NCI-H345 (cell line): ENCODE measurements at regions not wholly inside any gene's neighbourhood (a gene's known extent, or its start where the extent isn't known, plus 50 kb on each side); places are given as distances from the start of the nearest gene placed in this dataset.

Source experiments
- DNase-seq: peaks from one replicate; lab custom pipeline; 2025; lab: John Stamatoyannopoulos, UW

DNA sequence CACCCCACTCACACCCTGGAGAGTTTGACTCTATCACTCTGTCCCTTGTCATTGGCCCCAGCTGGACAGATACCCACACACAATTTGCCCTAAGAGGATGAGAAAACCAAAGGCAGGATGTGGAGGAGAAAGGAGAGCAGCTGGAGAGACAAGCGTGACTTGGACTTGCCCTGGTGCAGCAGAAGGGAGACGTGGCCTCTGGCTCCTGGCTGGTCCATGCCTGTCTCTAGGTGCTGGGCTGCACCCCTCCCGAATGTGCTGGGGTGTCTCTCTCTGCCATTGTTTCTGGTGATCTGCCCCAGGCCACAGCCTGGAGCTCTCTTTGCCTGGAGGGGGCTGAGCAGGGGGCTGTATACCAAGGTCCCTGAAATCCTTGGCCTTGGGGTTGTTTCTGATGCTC lies 88.7 kb upstream of the HDAC4 start:
- DNase-seq = no peak

GRCh38 chr2:239488125-239488524 lies 87.3 kb upstream of the HDAC4 start:
- no peak for DNase-seq

- DNase-seq = no peak
These were observed 86.5 kb upstream of the HDAC4 start for GRCh38 chr2:239487272-239487671.

DNA sequence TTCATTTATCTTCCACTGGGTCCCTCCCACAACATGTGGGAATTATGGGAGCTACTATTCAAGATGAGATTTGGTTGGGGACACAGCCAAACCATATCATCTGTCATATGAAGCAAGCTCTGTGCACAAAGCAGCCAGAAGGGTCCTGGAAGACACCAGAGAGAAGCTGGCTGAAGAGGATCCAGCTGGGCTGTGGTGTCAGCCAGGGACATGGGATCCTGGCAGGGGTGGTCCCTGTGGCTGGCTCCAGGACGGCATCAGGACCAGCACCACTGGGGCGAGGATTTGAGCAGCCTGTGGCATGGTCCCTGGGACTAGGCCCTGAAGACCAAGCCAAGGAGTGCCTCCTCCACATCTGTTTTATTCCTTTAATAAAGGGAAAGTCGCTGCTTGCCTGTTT lies 84.8 kb upstream of the HDAC4 start:
- no peak for DNase-seq

- DNase-seq = no peak
These were observed 83.9 kb upstream of the HDAC4 start for GRCh38 chr2:239484571-239485355.

DNA sequence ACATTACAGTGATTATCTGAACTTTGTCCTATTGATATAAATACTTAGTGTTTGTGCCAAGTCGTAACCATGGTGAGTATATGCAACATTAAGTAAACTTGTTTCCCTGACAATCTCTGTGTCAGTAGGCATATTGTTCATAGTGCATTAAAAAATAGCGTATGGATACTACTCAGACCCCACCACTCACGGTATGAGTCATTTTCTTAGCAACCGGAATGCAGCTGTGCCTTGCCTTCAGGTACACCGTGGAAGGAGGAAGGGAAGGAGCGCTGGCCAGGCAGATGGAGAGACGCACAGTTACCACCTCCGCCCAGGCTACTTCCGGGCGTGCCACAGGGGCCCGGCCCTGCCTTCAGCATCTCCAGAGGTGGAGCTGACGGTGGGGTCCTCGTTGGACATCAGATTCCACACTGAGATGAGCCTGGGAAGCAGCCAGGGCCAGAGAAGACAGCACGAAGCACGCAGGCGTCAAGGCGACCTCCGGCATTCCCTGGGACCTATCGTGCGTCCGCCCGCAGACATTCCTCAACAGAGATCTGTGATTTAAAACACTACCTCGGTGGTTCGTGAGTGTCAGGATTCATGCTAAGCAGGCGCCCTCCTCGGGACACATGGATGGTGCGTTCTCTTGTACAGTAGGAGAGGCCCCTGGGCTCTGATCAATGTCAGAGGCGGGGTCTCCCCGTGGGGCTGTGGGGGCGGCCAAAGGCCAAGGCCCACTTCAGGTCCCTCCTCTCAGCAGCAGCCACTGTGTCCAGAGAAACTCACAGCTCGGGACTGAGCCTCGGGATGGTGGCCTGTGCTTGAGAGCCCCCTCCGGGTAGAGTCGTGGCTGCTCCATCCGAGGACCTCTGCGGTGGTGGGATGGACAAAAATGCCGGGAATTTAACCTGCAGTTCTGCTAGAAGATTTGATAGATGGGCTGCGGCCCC lies 82.2 kb upstream of the HDAC4 start:
- DNase-seq = no peak

DNA sequence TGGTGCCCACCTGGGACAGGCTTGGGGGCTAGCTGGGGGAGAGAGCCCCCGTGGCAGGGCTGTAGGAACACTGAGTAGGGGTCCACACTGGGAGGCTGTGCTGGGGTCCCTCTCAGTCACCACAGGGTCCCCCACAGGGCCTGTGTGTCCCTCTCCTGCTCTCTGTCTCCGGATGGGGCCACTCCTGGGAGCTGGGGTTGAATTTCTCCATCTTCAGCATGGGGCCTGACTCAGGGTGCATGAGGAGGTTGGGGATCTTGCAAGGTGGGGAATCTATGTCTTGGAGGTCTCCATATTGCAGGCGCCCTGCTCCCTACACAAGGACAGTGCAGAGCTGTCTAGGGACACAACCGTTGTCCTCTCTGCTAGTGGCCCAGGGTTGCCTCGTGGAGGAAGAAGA lies 78.7 kb upstream of the HDAC4 start:
- no peak for DNase-seq

DNA sequence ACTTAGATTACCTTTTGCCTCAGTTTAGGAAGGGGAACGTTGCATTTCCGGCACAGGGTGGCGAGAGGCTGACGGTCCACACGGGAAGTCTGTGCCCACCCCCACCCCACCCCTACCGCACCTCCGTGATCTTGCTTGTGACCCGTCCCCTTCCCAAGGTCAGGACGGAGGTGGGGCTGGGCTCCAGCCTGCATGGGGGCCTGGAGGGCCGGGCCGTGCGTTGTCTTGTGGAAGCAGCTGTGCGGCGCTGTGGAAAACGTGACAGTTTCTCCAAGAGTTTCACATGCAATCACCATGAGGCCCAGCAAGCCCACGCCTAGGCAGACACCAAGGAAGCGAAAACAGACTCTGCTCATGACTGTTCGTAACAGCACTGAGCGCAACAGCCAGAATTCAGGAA lies 76.8 kb upstream of the HDAC4 start:
- no peak for DNase-seq

DNA sequence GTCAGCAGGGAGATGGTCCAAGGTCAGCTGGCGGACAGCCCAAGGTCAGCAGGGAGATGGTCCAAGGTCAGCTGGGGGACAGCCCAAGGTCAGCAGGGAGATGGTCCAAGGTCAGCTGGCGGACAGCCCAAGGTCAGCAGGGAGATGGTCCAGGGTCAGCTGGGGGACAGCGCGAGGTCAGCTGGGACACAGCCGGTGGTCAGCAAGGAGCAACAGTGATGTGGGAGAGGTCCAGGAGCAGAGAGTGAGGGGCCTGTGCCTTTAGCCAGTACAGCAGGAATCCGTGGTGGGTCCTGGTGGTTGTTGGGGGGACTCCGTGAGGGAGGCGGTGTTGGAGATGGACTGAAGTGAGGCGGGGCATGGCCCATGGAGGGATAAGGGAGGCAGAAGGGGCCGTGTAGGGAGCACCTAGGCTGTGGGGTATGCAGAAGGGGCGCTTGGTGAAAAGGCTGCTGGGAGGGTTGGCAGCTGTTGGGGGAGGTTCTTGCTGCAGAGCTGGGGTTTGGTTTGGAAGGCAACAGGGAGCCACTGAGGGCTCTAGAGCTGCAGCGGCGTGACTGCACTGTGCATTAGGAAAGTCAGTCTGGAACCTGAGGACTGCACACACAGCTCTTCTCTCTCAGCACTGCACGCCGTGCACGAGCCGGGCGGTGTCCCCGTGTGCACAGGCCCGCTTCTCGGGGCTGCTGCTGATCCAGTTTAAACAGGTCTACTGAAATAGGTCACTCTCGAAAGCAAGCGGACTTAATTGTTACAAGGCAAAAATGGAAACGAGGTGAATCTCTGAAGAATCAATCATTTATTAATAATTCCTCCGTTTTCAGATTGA lies 76.2 kb upstream of the HDAC4 start:
- no peak for DNase-seq

DNA sequence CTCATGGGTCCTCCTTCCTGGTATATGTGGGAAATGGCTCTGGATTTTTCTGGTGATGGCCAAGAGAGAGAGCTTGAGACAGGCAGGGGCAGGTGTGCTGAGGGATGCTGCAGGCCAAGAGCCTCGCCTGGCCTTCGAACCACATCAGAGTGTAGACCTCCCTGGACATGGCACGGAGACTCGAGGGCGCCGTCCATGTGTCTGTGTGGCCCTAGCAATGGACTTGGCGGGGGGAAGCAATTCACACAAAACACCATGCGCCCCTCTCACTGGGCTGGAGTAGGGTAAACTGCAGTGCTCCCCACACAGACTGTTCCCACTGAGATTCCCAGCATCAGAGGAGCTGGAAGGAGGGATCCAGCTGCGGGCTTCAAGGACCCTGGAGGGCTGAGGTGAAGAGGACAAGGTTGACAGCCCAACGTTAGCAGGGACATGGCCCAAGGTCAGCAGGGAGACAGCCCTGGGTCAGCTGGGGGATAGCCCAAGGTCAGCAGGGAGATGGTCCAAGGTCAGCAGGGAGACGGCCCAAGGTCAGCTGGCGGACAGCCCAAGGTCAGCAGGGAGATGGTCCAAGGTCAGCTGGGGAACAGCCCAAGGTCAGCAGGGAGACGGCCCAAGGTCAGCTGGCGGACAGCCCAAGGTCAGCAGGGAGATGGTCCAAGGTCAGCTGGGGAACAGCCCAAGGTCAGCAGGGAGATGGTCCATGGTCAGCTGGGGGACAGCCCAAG lies 75.4 kb upstream of the HDAC4 start:
- no peak for DNase-seq

DNA sequence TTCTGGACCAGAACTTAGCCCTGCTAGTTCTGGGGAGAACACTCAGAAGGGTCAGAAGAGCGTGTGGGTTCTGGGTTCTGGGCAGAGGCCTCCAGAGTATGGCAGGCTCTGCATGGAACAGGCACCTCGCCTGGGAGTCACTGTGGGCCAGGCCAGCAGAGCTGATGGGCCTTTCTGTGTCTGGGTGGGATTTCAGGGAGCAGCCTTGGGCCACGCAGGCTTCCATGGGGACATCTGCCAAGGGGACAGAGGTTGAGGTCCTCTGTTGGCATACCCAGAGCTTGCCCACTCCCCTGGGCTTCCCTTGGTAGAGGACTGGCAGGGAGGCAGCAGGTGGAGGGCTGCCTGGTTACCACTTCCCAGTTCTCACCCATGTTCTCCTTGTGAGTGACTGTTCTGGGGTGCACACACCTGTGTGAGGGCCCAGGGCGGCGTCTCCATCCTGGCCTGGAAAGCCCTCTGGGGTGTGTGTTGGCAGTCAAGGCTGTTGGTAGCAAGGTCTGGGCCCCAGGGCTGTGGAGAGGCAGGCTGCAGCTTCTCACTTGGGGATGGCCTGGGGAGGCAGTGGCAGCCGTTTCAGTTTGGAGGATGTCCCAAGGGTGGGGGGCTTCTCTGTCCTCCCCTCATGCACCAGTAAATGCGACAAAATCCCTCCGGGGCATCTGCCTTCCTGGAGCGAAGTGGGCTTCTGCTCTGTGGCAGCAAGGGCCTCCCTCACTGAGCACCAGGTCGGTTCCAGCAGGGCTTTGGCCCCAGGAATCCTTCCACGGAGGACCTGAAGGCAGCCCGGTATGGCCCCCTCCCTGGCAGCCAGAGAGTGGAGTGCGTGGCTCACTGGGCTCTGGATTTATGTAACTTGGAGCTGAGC lies 74.6 kb upstream of the HDAC4 start:
- no peak for DNase-seq

GRCh38 chr2:239473211-239473805 lies 72.5 kb upstream of the HDAC4 start:
- DNase-seq = no peak

GRCh38 chr2:239472235-239472775 lies 71.5 kb upstream of the HDAC4 start:
- DNase-seq = peak; percentile 27

- DNase-seq = no peak
These were observed 70.4 kb upstream of the HDAC4 start for GRCh38 chr2:239471011-239471792.

- no peak for DNase-seq
These were observed 69.5 kb upstream of the HDAC4 start for GRCh38 chr2:239470151-239470900.

DNA sequence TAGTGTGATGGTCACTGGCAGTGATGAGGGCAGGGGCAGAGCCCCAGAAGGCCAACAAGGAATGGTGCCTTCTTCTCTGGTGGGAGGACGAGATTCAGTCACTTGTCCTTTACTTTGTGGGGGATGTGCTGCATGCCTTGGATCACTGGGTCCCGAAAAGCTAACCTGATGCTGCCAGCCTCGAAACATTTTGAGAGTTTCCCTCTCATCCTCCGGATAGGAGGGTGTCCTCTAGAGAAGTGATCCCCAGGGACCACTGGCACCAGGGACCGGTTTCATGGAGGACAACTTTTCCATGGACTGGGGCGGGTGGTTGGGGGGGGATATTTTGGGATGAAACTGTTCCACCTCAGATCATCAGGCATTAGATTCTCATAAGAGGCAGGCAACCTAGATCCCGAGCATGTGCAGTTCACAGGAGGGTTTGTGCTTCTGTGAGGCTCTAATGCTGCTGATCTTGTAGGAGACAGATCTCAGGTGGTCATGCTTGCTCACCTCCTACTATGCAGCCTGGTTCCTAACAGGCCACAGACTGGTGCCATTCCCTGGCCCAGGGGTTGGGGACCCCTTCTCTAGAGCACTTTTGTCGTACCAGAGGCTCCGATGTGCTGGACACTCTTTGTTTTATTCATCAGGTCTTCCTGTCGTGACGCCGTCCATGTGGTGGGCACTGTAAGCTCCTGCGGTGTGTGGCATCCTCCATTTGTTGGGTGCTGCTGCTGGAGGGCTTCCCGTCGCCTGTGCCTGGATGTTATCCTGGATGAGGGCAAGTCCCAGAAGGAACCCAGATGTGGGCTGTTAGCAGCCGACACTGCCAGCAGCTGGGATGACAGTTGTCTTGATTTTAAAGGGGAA lies 68.5 kb upstream of the HDAC4 start:
- no peak for DNase-seq

GRCh38 chr2:239468491-239469105 lies 67.8 kb upstream of the HDAC4 start:
- DNase-seq = no peak
